SK-N-SH (cell line): ENCODE measurements at regions not wholly inside any gene's neighbourhood (a gene's known extent, or its start where the extent isn't known, plus 50 kb on each side); places are given as distances from the start of the nearest gene placed in this dataset.

Experiments used
- CTCF ChIA-PET: fragments of 300-600, 350-600 bp; formaldehyde crosslinking; extraction: SDS; loops from one replicate; lab custom pipeline; 2021; lab: Yijun Ruan, JAX
- POLR2A ChIA-PET: fragments of 350-600 bp; sonication (Branson Sonifier 250); formaldehyde crosslinking; extraction: SDS; loops from one replicate; lab custom pipeline; 2020; ENCODE audit warnings: antibody characterized with exemption, inconsistent platforms; lab: Yijun Ruan, JAX
- DNase-seq: peaks from one replicate; pipeline ENCODE4 v3.0.0; 2012
- H2AFZ ChIP-seq: fragments of 200-600 bp; sonication (generic); 2 replicates; pipeline ENCODE4 v1.8.1; 2016; ENCODE audit warnings: antibody characterized with exemption, mild to moderate bottlenecking, low read depth
- H3F3A ChIP-seq: fragments of 200-600 bp; sonication (generic); replicated peaks from 2 replicates; pipeline ENCODE3; 2016; ENCODE audit warnings: antibody characterized with exemption, mild to moderate bottlenecking; ENCODE audit not compliant: insufficient read depth
- H3K27ac ChIP-seq, 2 experiments: fragments of 200-500 bp in 1 of 2; fragments of 200-600 bp in 1 of 2; sonication (Bioruptor generic) in 1 of 2; sonication (generic), shearing (Covaris generic) in 1 of 2; 2 replicates each; pipeline versions ENCODE4 v1.5.1 to v1.6.1; 2014 to 2016; ENCODE audit warnings: low read depth in 2 of 2, inconsistent platforms in 1 of 2, low read length in 1 of 2, mild to moderate bottlenecking in 1 of 2, mixed read lengths in 1 of 2
- H3K27me3 ChIP-seq: fragments of 200-600 bp; sonication (generic), shearing (Covaris generic); 2 replicates; pipeline ENCODE4 v1.6.1; 2016; ENCODE audit warnings: mixed run types; ENCODE audit not compliant: insufficient read depth
- H3K36me3 ChIP-seq, 2 experiments: fragments of 200-500 bp in 1 of 2; fragments of 200-600 bp in 1 of 2; sonication (Bioruptor generic) in 1 of 2; sonication (generic) in 1 of 2; replicated peaks in 1 of 2; 2 replicates each; pipeline versions ENCODE3 to v1.5.1; 2014 to 2016; ENCODE audit warnings: low read length in 1 of 2, mild to moderate bottlenecking in 1 of 2; ENCODE audit not compliant: insufficient read depth in 2 of 2, control insufficient read depth in 1 of 2
- H3K4me1 ChIP-seq, 2 experiments: fragments of 200-500 bp in 1 of 2; fragments of 200-600 bp in 1 of 2; sonication (Bioruptor generic) in 1 of 2; sonication (generic), shearing (Covaris generic) in 1 of 2; 2 replicates each; pipeline versions ENCODE4 v1.5.1 to v1.6.1; 2014 to 2016; ENCODE audit warnings: low read depth in 1 of 2, low read length in 1 of 2, mixed run types in 1 of 2; ENCODE audit not compliant: insufficient read depth in 2 of 2, control insufficient read depth in 1 of 2
- H3K4me2 ChIP-seq: fragments of 200-600 bp; sonication (generic), shearing (Covaris generic); 2 replicates; pipeline ENCODE4 v1.6.1; 2017; ENCODE audit warnings: mixed run types
- H3K4me3 ChIP-seq, 2 experiments: fragments of 200-500 bp in 1 of 2; fragments of 200-600 bp in 1 of 2; sonication (Bioruptor generic) in 1 of 2; sonication (generic), shearing (Covaris generic) in 1 of 2; 2 replicates each; pipeline versions ENCODE4 v1.5.1 to v1.8.1; 2014 to 2016; ENCODE audit warnings: low read depth in 2 of 2, inconsistent platforms in 1 of 2, low read length in 1 of 2, mild to moderate bottlenecking in 1 of 2, mixed read lengths in 1 of 2, moderate library complexity in 1 of 2
- H3K79me2 ChIP-seq: fragments of 200-600 bp; sonication (generic); 2 replicates; pipeline ENCODE4 v1.8.1; 2017; ENCODE audit warnings: mild to moderate bottlenecking; ENCODE audit not compliant: insufficient read depth
- H3K9ac ChIP-seq: fragments of 200-600 bp; sonication (generic); 2 replicates; pipeline ENCODE4 v1.6.1; 2017; ENCODE audit warnings: mixed run types
- H3K9me2 ChIP-seq: fragments of 200-600 bp; sonication (generic); 2 replicates; pipeline ENCODE4 v1.6.1; 2017; ENCODE audit warnings: mixed run types
- H3K9me3 ChIP-seq: fragments of 200-600 bp; sonication (generic); 2 replicates; pipeline ENCODE4 v1.6.1; 2017; ENCODE audit warnings: mixed run types, mild to moderate bottlenecking, moderate library complexity
- H4K20me1 ChIP-seq: fragments of 200-600 bp; sonication (generic); 2 replicates; pipeline ENCODE4 v1.6.1; 2017; ENCODE audit warnings: mild to moderate bottlenecking, mixed run types; ENCODE audit not compliant: insufficient read depth
- ELF1 ChIP-seq: IDR thresholded peaks from 2 replicates; pipeline ENCODE4 v1.4.0; 2012
- EP300 ChIP-seq, 2 experiments: IDR thresholded peaks; 2 replicates each; pipeline versions ENCODE4 v1.4.0 to v1.6.1; 2012; ENCODE audit warnings: borderline replicate concordance in 1 of 2, low read depth in 1 of 2, low read length in 1 of 2
- FOSL2 ChIP-seq: IDR thresholded peaks from 2 replicates; pipeline ENCODE4 v1.4.0; 2012; ENCODE audit warnings: low read depth, mild to moderate bottlenecking, moderate library complexity, borderline replicate concordance
- FOXM1 ChIP-seq: IDR thresholded peaks from 2 replicates; pipeline ENCODE4 v1.4.0; 2012; ENCODE audit warnings: low read depth, mild to moderate bottlenecking
- GABPA ChIP-seq: IDR thresholded peaks from 2 replicates; pipeline ENCODE4 v1.4.0; 2012; ENCODE audit warnings: low read depth, mild to moderate bottlenecking
- GATA2 ChIP-seq: sonication (generic); formaldehyde crosslinking; IDR thresholded peaks from 2 replicates; pipeline ENCODE4 v1.5.0; 2020; ENCODE audit warnings: mild to moderate bottlenecking, missing genetic modification reagents
- JUND ChIP-seq: IDR thresholded peaks from 2 replicates; pipeline ENCODE4 v1.4.0; 2012
- MAX ChIP-seq: IDR thresholded peaks from 2 replicates; pipeline ENCODE4 v1.4.0; 2012; ENCODE audit warnings: low read depth
- MEF2A ChIP-seq: IDR thresholded peaks from 2 replicates; pipeline ENCODE4 v1.4.0; 2012; ENCODE audit warnings: low read depth, borderline replicate concordance
- NFIC ChIP-seq: IDR thresholded peaks from 2 replicates; pipeline ENCODE4 v1.4.0; 2012; ENCODE audit warnings: borderline replicate concordance
- PBX3 ChIP-seq: IDR thresholded peaks from 2 replicates; pipeline ENCODE4; 2012
- POLR2AphosphoS5 ChIP-seq: IDR thresholded peaks from 2 replicates; pipeline ENCODE4 v1.6.1; 2012; ENCODE audit warnings: low read depth, low read length
- RAD21 ChIP-seq: IDR thresholded peaks from 2 replicates; pipeline ENCODE4 v1.6.1; 2012; ENCODE audit warnings: mild to moderate bottlenecking, low read length
- RCOR1 ChIP-seq: fragments of 150-350 bp; IDR thresholded peaks from 2 replicates; pipeline ENCODE4 v1.6.1; 2017; ENCODE audit warnings: antibody characterized with exemption, low read length
- RFX5 ChIP-seq: IDR thresholded peaks from 2 replicates; pipeline ENCODE4 v1.6.1; 2012; ENCODE audit warnings: mild to moderate bottlenecking, improper control_type of control experiment, low read length
- RXRA ChIP-seq: IDR thresholded peaks from 2 replicates; pipeline ENCODE4 v1.4.0; 2012; ENCODE audit warnings: low read depth, mild to moderate bottlenecking, borderline replicate concordance
- SIN3A ChIP-seq: IDR thresholded peaks from 2 replicates; pipeline ENCODE4 v1.6.1; 2012; ENCODE audit warnings: low read depth, mild to moderate bottlenecking, low read length, moderate library complexity, borderline replicate concordance
- SMC3 ChIP-seq: IDR thresholded peaks from 2 replicates; pipeline ENCODE4 v1.6.1; 2012; ENCODE audit warnings: low read depth, low read length, improper control_type of control experiment
- TCF12 ChIP-seq: IDR thresholded peaks from 2 replicates; pipeline ENCODE4 v1.4.0; 2012
- TEAD4 ChIP-seq: IDR thresholded peaks from 2 replicates; pipeline ENCODE4 v1.4.0; 2012; ENCODE audit warnings: mild to moderate bottlenecking, borderline replicate concordance; ENCODE audit not compliant: insufficient read depth
- USF1 ChIP-seq: IDR thresholded peaks from 2 replicates; pipeline ENCODE4 v1.4.0; 2012; ENCODE audit warnings: low read depth, borderline replicate concordance
- WGBS: methylation state at CpG from one replicate; pipeline ENCODE4 v1.1.6; 2017; ENCODE audit warnings: low lambda C conversion rate; 5-methylcytosine and 5-hydroxymethylcytosine counted together
- TF ChIP-seq, protein P1 (sequence below): fragments of 200-600 bp; sonication (generic); IDR thresholded peaks from 2 replicates; pipeline ENCODE4 v1.6.1; 2017; ENCODE audit warnings: antibody characterized with exemption, mild to moderate bottlenecking, moderate library complexity
- TF ChIP-seq, protein P2 (sequence below): fragments of 150-350 bp; IDR thresholded peaks from 2 replicates; pipeline ENCODE4 v1.6.1; 2017; ENCODE audit warnings: antibody characterized with exemption, low read length, low read depth, borderline replicate concordance
- TF ChIP-seq, protein P3 (sequence below): IDR thresholded peaks from 2 replicates; pipeline ENCODE4 v1.6.1; 2012; ENCODE audit warnings: mild to moderate bottlenecking, low read depth, low read length, moderate library complexity

- Histone ChIP-seq H3F3A (peaks cover 29% of the 10 kb centered on the region), H3K9me3 (no peaks in the 10 kb centered on the region), H3K27me3 (no peaks in the 10 kb centered on the region), H3K36me3 (no peaks in the 10 kb centered on the region), H4K20me1 (no peaks in the 10 kb centered on the region), H3K79me2 (no peaks in the 10 kb centered on the region), H2AFZ (no peak overlapping the region), H3K4me1 (peaks cover 0 to 16% of the 10 kb centered on the region in 2 experiments; a peak in 2 of 4 replicates), H3K9me2 (no peaks in the 10 kb centered on the region), H3K9ac (peak overlapping the region; percentile 0; the same call in 1 of the 2 replicates), H3K27ac (peak overlapping the region; percentile 51 to 74; a peak in 3 of 4 replicates), H3K4me3 (no peak overlapping the region), H3K4me2 (peak overlapping the region; percentile 20; the same call in 1 of the 2 replicates)
- ChIA-PET POLR2A (no interaction called here), CTCF (no interaction called here)
- no peak for TF ChIP-seq USF1
- peak; percentile 67 for TF ChIP-seq PBX3
- peak; percentile 43; the same call in 1 of the 2 replicates for TF ChIP-seq POLR2AphosphoS5
- TF ChIP-seq, protein P1, sequence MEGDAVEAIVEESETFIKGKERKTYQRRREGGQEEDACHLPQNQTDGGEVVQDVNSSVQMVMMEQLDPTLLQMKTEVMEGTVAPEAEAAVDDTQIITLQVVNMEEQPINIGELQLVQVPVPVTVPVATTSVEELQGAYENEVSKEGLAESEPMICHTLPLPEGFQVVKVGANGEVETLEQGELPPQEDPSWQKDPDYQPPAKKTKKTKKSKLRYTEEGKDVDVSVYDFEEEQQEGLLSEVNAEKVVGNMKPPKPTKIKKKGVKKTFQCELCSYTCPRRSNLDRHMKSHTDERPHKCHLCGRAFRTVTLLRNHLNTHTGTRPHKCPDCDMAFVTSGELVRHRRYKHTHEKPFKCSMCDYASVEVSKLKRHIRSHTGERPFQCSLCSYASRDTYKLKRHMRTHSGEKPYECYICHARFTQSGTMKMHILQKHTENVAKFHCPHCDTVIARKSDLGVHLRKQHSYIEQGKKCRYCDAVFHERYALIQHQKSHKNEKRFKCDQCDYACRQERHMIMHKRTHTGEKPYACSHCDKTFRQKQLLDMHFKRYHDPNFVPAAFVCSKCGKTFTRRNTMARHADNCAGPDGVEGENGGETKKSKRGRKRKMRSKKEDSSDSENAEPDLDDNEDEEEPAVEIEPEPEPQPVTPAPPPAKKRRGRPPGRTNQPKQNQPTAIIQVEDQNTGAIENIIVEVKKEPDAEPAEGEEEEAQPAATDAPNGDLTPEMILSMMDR: no peak; the same call in 1 of the 2 replicates
- TF ChIP-seq TCF12: peak; percentile 91
- peak; percentile 96 for TF ChIP-seq NFIC
- TF ChIP-seq ELF1: no peak
- TF ChIP-seq SMC3: no peak
- TF ChIP-seq MAX: peak; percentile 37; the same call in 1 of the 2 replicates
- TF ChIP-seq TEAD4: peak; percentile 87
- peak; percentile 83 for TF ChIP-seq JUND
- TF ChIP-seq, protein P2, sequence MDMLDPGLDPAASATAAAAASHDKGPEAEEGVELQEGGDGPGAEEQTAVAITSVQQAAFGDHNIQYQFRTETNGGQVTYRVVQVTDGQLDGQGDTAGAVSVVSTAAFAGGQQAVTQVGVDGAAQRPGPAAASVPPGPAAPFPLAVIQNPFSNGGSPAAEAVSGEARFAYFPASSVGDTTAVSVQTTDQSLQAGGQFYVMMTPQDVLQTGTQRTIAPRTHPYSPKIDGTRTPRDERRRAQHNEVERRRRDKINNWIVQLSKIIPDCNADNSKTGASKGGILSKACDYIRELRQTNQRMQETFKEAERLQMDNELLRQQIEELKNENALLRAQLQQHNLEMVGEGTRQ: no peak
- TF ChIP-seq GABPA: no peak
- TF ChIP-seq RFX5: no peak
- TF ChIP-seq MEF2A: peak; percentile 37; the same call in 1 of the 2 replicates
- no peak for TF ChIP-seq GATA2 (CRISPR knock-in tag)
- no peak for TF ChIP-seq SIN3A
- peak; percentile 11 to 93; a peak in 3 of 4 replicates for TF ChIP-seq EP300 (IDR thresholded peaks at IDR 0.05; ENCODE audit: borderline replicate concordance in 1 of 2, low read depth in 1 of 2, low read length in 1 of 2)
- peak; percentile 48; the same call in 1 of the 2 replicates for TF ChIP-seq FOXM1
- TF ChIP-seq, protein P3, sequence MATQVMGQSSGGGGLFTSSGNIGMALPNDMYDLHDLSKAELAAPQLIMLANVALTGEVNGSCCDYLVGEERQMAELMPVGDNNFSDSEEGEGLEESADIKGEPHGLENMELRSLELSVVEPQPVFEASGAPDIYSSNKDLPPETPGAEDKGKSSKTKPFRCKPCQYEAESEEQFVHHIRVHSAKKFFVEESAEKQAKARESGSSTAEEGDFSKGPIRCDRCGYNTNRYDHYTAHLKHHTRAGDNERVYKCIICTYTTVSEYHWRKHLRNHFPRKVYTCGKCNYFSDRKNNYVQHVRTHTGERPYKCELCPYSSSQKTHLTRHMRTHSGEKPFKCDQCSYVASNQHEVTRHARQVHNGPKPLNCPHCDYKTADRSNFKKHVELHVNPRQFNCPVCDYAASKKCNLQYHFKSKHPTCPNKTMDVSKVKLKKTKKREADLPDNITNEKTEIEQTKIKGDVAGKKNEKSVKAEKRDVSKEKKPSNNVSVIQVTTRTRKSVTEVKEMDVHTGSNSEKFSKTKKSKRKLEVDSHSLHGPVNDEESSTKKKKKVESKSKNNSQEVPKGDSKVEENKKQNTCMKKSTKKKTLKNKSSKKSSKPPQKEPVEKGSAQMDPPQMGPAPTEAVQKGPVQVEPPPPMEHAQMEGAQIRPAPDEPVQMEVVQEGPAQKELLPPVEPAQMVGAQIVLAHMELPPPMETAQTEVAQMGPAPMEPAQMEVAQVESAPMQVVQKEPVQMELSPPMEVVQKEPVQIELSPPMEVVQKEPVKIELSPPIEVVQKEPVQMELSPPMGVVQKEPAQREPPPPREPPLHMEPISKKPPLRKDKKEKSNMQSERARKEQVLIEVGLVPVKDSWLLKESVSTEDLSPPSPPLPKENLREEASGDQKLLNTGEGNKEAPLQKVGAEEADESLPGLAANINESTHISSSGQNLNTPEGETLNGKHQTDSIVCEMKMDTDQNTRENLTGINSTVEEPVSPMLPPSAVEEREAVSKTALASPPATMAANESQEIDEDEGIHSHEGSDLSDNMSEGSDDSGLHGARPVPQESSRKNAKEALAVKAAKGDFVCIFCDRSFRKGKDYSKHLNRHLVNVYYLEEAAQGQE: 0 out of 2 replicates have a peak, but pooled peaks have one; percentile 27
- 0 out of 2 replicates have a peak, but pooled peaks have one; percentile 28 for TF ChIP-seq RXRA
- TF ChIP-seq FOSL2: peak; percentile 77
- no peak for TF ChIP-seq RAD21
- TF ChIP-seq RCOR1: no peak
- DNase-seq: no peak
- WGBS: 45% methylated on average over 4 of the region's 4 CpGs
Measured at GRCh38 chr9:78871452-78872331, 574.8 kb downstream of the PSAT1 start.
